GM12872 (cell line): ENCODE measurements at regions not wholly inside any gene's neighbourhood (a gene's known extent, or its start where the extent isn't known, plus 50 kb on each side); places are given as distances from the start of the nearest gene placed in this dataset.

Experiments used
- TF ChIP-seq, protein P1 (sequence below): IDR thresholded peaks from 3 replicates; pipeline ENCODE4 v1.5.1; 2011; ENCODE audit warnings: low read depth, mild to moderate bottlenecking, low read length, moderate library complexity; ENCODE audit not compliant: insufficient read depth

DNA sequence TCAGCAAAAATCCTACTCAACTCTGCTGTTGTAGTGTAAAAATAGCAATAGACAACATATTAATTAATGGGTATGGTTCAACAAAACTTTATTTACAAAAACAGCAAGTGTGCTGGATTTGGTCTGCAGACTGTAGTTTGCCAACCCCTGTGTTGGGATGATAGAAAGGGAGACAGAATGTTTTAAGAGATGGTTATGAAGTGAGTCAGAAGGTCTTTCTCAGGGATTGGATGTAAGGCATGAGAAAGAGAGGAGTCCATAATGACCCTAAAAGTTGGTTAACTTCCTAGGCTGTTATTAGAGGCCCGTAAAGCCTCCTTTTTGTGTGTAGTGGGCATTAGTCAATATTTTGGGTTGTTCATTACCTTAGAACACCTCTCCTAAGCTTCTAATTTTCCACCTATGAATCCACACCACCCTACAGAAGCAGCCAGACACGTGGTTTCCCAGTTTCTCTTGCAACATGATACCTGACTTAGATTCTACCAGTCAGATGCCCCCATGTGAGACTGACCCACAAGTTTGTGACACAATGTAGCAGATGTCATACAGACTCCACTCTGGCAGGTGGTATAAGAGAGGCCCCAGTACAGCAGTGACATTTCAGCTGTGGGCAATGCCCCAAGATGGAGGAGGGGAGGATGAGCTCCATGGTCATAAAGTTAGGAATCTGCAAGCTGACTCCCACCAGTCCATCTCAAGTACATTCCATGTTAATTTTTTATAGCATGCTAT, 1015.6 kb downstream of the KCNMA1 start:
- TF ChIP-seq, protein P1, sequence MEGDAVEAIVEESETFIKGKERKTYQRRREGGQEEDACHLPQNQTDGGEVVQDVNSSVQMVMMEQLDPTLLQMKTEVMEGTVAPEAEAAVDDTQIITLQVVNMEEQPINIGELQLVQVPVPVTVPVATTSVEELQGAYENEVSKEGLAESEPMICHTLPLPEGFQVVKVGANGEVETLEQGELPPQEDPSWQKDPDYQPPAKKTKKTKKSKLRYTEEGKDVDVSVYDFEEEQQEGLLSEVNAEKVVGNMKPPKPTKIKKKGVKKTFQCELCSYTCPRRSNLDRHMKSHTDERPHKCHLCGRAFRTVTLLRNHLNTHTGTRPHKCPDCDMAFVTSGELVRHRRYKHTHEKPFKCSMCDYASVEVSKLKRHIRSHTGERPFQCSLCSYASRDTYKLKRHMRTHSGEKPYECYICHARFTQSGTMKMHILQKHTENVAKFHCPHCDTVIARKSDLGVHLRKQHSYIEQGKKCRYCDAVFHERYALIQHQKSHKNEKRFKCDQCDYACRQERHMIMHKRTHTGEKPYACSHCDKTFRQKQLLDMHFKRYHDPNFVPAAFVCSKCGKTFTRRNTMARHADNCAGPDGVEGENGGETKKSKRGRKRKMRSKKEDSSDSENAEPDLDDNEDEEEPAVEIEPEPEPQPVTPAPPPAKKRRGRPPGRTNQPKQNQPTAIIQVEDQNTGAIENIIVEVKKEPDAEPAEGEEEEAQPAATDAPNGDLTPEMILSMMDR = no peak

DNA sequence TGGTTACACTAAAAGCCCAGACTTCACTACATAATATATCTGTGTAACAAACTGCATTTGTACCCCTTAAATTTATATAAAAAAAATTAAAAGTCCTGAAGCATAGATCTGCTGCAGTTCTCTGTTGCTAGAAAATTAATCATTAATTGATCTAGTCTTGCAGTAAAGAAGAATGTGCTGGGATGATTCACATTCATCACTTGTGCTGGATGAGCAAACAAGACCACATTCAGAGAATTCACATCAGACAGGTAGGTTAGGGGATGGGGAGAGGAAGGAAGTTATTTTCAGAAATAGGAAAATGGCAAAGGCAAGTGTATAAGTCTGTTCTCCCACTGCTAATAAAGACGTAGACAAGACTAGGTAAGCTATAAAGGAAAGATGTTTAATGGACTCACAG, 1019.0 kb downstream of the KCNMA1 start:
- TF ChIP-seq, protein P1 = no peak

DNA sequence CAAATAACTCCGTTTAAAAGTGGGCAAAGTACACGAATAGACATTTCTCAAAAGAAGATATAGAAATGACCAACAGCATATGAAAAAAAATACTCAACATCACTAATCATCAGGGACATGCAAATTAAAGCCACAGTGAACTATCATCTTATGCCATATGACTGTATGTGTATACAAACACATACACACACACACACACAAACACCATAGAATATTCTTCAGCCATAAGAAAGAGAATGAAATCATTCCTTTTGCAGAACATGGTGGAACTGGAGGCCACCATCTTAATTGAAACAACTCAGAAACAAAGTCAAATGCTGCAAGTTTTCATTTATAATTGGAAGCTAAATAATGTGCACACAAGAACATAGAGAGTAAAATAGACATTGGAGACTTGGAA, 1019.4 kb downstream of the KCNMA1 start:
- TF ChIP-seq, protein P1 = no peak

DNA sequence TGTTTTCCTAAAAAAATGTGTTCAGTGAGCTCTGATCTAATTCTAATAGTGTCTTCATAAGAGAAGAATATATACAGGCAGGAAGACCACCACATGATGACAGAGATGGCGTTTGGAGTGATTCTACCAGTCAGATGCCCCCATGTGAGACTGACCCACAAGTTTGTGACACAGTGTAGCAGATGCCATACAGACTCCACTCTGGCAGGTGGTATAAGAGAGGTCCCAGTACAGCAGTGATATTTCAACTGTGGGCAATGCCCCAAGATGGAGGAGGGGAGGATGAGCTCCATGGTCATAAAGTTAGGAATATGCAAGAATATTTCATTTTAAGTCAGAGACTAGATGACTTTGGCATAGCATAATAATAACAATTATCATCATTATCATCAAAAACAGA, 1022.6 kb downstream of the KCNMA1 start:
- TF ChIP-seq, protein P1 = no peak
